ENCODE measurements at regions not wholly inside any gene's neighbourhood (a gene's known extent, or its start where the extent isn't known, plus 50 kb on each side); places are given as distances from the start of the nearest gene placed in this dataset.
"Not testable (repeated sequence)": the region's sequence is repeated elsewhere in the genome, so short reads cannot be mapped to it uniquely, and the experiment has no call there.

DNA sequence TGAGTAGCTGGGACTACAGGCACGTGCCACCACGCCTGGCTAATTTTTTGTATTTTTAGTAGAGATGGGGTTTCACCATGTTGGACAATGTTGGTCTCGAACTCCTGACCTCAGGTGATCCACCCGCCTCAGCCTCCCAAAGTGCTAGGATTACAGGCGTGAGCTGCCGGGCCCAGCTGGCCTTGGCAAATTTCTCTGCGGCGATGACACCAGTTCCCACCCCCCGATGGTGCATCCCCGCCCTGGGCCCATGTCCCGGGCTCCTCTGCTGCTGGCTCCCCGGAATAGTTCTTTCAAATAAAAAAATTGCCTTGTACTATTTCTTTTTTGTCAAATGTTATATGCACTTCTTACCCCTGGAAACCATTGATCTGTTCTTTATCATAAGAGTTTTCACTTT, 171.5 kb upstream of the SPHKAP start:
- not testable (repeated sequence) for TF ChIP-seq CTCF (IDR thresholded peaks at IDR 0.05; ENCODE audit: insufficient read depth, low read length, poor library complexity, severe bottlenecking); EZH2phosphoT487 (conservative IDR thresholded peaks at IDR 0.05; ENCODE audit: low read length)
